ENCODE measurements at regions not wholly inside any gene's neighbourhood (a gene's known extent, or its start where the extent isn't known, plus 50 kb on each side); places are given as distances from the start of the nearest gene placed in this dataset.

DNA sequence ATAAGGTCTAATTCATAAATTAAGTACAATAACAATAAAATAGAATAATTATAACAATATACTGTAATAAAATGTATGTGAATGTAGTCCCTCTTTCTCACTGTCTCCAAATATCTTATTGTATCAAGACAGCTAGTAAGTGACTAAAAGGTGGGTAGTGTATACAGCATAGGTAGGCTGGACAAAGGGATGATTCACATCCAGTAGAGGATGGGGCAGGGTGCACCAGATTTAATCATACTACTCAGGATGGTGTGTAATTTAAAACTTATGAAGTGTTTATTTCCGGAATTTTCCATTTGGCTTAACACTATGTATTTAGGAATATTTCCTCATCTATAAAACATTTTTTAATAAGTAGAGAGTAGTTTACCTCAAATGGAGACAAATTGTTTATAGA lies 876.1 kb upstream of the CADM2 start:
- H3K9me3 Mint-ChIP-seq = peaks cover 4% of the 10 kb centered on the region

DNA sequence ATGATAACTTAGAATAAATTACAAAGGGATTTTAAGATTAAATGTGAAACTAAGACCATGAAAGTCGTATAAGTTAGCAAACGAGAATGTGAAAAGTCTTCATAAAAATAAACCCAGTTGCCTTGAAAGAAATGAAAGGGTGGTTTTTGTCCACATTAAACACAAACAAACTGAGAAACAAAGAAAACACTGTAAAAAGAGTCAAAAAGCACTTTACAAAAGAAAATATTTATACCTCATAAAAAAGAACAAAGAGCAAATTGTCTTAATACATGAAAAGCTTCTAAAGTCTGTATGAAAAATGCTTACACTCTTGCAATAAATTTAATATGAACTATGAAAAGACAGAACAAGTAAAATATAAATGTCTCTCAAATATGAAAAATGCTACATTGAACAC lies 865.9 kb upstream of the CADM2 start:
- H3K4me1 Mint-ChIP-seq = no peaks in the 10 kb centered on the region
- H3K27ac Mint-ChIP-seq = no peak overlapping the region
- no peak overlapping the region for H3K4me3 Mint-ChIP-seq
- H3K36me3 Mint-ChIP-seq = no peaks in the 10 kb centered on the region
- ATAC-seq = no peak
- peaks cover 16% of the 10 kb centered on the region for H3K9me3 Mint-ChIP-seq
- no peak for DNase-seq (ENCODE audit: low spot score in 2 of 2)

More for the DNA sequence above, 876.1 kb upstream of the CADM2 start:
- no peak overlapping the region for H3K27ac Mint-ChIP-seq
- no peaks in the 10 kb centered on the region for H3K36me3 Mint-ChIP-seq
- DNase-seq (ENCODE audit: low spot score in 2 of 2) (no peak), ATAC-seq (no peak)
- H3K4me3 Mint-ChIP-seq = no peak overlapping the region
- no peaks in the 10 kb centered on the region for H3K4me1 Mint-ChIP-seq

DNA sequence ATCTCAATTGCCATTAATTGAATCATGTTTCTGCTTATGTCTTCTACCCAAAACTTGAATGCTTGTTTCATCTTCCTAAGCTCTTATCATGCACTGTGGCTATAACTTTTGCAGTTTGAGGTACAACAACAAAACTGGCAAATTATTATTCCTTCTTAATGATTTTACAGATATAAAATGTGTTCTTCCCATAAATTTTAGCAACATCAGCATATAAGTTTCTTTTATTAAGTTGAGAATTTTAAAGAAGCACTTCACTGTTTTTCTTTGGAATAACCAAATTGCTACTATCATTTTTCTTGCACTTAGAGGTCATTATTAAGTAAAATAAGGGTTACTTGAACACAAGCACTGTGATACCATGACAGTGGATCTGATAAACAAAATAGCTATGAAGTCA lies 862.6 kb upstream of the CADM2 start:
- H3K4me3 Mint-ChIP-seq = no peak overlapping the region
- H3K36me3 Mint-ChIP-seq = no peaks in the 10 kb centered on the region
- ATAC-seq = no peak
- DNase-seq (ENCODE audit: low spot score in 2 of 2) = no peak
- H3K4me1 Mint-ChIP-seq = no peaks in the 10 kb centered on the region
- peaks cover 21% of the 10 kb centered on the region for H3K9me3 Mint-ChIP-seq
- H3K27ac Mint-ChIP-seq = no peak overlapping the region

DNA sequence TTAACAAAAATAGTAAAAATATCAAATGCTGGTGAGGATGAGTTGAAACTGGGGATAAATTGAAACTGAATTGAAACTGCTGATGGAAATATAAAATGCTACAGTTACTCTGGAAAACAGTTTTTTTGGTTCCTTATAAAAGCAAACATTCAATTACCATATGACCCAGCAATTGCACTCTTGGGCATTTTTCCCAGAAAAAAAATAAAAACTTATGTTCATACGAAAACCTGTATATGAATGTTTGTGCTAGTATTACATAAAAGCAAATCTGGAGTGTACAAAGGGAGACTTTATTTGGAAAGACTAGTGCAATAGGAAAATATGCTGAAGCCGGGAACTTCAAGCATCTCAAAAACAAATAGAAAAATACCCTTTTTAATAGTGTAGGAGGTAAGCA lies 857.9 kb upstream of the CADM2 start:
- H3K27ac Mint-ChIP-seq = no peak overlapping the region
- ATAC-seq (no peak), DNase-seq (ENCODE audit: low spot score in 2 of 2) (no peak)
- peaks cover 25% of the 10 kb centered on the region for H3K9me3 Mint-ChIP-seq
- no peak overlapping the region for H3K4me3 Mint-ChIP-seq
- no peaks in the 10 kb centered on the region for H3K4me1 Mint-ChIP-seq
- no peaks in the 10 kb centered on the region for H3K36me3 Mint-ChIP-seq

DNA sequence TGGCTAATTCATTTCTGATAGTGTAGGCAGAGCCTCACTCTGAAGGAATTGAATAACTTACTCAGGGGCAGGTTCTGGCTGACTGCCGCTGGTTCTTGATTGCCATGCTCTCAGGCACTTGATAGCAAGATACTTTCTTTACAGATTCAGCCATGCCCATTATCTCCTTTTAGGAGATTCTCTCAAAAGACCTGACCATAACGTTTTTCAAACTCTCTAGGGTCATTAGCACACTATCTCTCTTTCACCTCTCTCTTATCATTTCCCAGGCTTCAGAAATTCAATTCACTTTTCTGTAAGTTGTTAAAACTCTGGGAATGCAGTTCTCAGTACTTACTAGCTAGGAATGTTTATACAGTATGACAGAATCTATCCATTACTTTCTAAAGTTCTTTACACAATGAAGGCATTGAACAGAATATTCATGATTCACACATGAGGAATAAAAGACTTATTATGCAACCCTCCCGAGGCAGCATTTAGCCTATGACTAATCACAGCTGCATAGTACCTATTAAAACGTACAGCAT lies 850.3 kb upstream of the CADM2 start:
- H3K4me3 Mint-ChIP-seq = no peak overlapping the region
- DNase-seq (ENCODE audit: low spot score in 2 of 2) (no peak), ATAC-seq (no peak)
- no peaks in the 10 kb centered on the region for H3K36me3 Mint-ChIP-seq
- H3K27ac Mint-ChIP-seq = no peak overlapping the region
- peaks cover 24% of the 10 kb centered on the region for H3K9me3 Mint-ChIP-seq
- H3K4me1 Mint-ChIP-seq = no peaks in the 10 kb centered on the region

DNA sequence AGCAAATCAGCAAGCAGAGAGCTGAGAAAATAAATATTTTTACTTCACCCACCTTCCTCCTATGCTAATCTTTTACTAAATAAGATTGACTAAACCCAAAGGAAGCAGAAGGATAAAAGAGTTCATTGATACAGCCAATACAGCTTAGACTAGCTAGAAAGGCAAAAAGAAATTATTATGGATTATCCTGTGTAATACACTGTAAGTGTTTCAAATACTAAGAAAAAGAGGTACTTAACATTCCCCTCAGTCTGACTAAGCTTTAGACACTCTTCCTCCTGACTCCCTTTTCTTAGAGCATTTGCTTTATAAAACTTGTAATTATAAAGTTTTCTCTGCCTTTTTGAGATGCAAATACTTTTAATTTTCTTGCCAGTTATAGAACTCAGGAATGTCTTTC lies 848.9 kb upstream of the CADM2 start:
- no peaks in the 10 kb centered on the region for H3K4me1 Mint-ChIP-seq
- peaks cover 19% of the 10 kb centered on the region for H3K9me3 Mint-ChIP-seq
- no peak for DNase-seq (ENCODE audit: low spot score in 2 of 2)

DNA sequence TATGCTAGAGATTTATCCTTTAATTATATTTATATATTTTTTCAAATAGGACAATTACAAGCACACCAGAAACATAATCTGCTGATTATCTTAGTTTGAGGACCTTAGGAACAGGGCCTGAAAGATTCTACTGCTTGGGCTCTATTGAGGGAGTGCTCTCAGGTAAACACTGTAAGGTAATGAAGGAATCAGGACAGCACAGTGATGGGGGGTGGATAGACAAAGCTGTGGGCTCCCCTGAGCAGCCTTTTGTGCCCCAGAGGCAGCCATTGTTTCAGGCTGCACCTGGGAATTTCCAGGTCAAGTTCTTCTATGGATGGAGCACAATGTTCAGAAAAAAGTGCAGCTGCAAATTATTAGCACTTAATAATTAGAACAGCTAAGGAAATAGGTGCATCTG lies 848.0 kb upstream of the CADM2 start:
- DNase-seq (ENCODE audit: low spot score in 2 of 2) (no peak), ATAC-seq (no peak)
- Mint-ChIP-seq H3K4me3 (no peak overlapping the region), H3K36me3 (no peaks in the 10 kb centered on the region), H3K9me3 (peaks cover 22% of the 10 kb centered on the region), H3K4me1 (no peaks in the 10 kb centered on the region), H3K27ac (no peak overlapping the region)

More for the DNA sequence above, 848.9 kb upstream of the CADM2 start:
- ATAC-seq = no peak
- H3K27ac Mint-ChIP-seq = no peak overlapping the region
- H3K36me3 Mint-ChIP-seq = no peaks in the 10 kb centered on the region
- no peak overlapping the region for H3K4me3 Mint-ChIP-seq

DNA sequence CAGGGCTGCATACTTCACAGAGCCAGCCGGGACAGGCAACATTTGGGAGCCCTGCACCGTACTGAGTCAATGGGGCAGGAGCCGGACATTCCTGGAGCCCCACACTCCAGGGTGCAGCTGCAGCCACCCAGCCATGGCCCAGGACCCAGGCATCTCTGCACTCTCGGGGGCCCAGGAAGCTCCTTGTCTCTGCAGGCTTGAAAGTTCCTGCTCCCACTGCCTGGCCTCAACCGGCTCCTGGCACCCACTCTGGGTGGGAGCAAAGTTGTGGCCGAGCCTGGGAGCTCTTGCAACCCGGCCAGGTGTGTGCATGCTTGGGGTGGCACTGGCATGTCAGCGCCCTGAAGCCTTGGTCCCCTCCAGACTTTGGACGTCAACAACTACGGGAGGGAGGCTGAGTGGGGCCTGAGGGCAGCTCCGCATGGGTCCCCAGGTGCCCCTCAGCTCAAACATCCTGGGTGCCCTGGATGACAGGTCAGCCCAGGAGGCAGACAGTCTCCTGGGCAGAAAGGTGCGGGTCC lies 833.5 kb upstream of the CADM2 start:
- DNase-seq (ENCODE audit: low spot score in 2 of 2) (no peak), ATAC-seq (no peak)
- H3K9me3 Mint-ChIP-seq = peaks cover 5% of the 10 kb centered on the region
- no peak overlapping the region for H3K27ac Mint-ChIP-seq
- no peak overlapping the region for H3K4me3 Mint-ChIP-seq
- no peaks in the 10 kb centered on the region for H3K36me3 Mint-ChIP-seq
- no peaks in the 10 kb centered on the region for H3K4me1 Mint-ChIP-seq

DNA sequence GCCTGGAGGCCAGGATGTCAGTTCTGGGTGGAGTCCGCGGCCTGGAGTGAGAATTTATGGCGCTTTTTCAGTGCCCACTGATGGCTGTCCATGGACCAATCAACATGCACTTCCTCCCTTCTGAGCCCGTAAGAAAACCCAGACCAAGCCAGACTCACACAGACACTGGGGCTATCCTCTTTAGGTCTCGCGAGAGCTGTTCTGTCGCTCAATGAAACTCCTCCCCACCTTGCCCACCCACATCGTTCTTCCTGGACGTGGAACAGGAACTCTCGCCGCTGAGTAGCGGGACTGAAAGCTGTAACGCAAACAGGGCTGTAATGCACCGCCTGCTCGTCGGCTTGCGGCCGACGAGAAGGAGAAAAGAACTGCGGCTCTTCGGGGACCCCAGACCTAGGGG lies 833.0 kb upstream of the CADM2 start:
- H3K27ac Mint-ChIP-seq = no peak overlapping the region
- ATAC-seq (no peak), DNase-seq (ENCODE audit: low spot score in 2 of 2) (no peak)
- H3K9me3 Mint-ChIP-seq = peaks cover 5% of the 10 kb centered on the region
- H3K36me3 Mint-ChIP-seq = no peaks in the 10 kb centered on the region
- no peaks in the 10 kb centered on the region for H3K4me1 Mint-ChIP-seq
- no peak overlapping the region for H3K4me3 Mint-ChIP-seq

DNA sequence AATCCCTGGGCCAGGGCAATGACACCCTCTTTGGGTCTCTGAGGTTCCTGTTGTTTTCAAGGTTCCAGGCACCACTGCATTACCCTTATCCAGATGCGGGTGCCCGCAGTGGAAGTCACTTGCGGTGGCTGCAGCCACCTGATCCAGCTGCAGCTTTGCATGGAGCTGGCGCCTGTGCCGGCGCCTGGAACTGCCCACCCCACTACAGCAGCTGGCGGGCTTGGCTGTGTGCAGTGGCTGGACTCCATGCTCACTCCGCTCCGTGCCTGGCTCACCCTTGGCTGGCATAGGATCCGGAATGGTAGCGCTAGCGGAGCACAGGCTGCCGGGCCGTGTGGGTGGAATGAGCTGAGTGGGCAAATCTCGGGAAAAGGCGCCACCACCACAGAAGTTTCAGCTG lies 832.6 kb upstream of the CADM2 start:
- Mint-ChIP-seq H3K9me3 (peaks cover 5% of the 10 kb centered on the region), H3K4me1 (no peaks in the 10 kb centered on the region), H3K4me3 (no peak overlapping the region), H3K27ac (no peak overlapping the region), H3K36me3 (no peaks in the 10 kb centered on the region)
- ATAC-seq (no peak), DNase-seq (ENCODE audit: low spot score in 2 of 2) (no peak)

DNA sequence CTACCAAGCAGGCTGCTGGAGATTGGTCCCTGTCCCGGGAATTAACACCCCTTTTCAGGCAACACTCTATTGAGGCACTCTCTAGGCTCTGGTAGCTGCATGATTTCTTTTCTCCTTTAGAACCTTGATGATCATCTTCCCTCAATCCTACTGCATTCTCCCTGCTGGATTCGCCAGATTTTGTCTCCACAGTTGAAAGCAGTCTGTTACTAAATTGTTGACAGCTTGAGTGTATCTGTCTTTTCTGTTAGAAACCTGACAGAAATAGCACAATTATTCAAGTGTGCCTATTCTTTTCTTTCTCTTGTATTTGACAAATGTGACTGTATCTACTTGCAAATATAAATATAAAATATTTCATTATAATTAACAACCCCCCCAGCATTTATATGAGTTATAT lies 830.8 kb upstream of the CADM2 start:
- Mint-ChIP-seq H3K9me3 (peaks cover 8% of the 10 kb centered on the region), H3K27ac (no peak overlapping the region), H3K4me1 (no peaks in the 10 kb centered on the region), H3K36me3 (no peaks in the 10 kb centered on the region), H3K4me3 (no peak overlapping the region)
- no peak for ATAC-seq
- no peak for DNase-seq (ENCODE audit: low spot score in 2 of 2)

DNA sequence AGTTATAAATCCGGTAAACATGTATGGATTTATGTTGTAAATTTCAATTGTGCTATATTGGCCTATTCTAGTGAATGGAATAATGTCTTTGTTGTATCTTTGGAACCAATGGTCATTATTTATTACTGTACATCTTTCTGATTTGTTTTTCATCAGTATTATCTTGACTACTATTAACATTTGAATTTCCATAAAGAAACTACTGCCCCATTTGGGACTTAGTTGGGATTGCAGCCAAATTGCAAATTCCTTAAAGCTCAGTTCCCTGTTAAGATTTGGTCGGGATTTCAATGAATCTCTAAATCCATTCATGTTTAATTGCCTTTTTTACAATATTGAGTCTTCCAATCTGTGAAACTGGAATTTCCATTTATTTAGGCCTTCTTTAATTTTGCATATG lies 822.4 kb upstream of the CADM2 start:
- H3K9me3 Mint-ChIP-seq = peaks cover 11% of the 10 kb centered on the region
- DNase-seq (ENCODE audit: low spot score in 2 of 2) = no peak

DNA sequence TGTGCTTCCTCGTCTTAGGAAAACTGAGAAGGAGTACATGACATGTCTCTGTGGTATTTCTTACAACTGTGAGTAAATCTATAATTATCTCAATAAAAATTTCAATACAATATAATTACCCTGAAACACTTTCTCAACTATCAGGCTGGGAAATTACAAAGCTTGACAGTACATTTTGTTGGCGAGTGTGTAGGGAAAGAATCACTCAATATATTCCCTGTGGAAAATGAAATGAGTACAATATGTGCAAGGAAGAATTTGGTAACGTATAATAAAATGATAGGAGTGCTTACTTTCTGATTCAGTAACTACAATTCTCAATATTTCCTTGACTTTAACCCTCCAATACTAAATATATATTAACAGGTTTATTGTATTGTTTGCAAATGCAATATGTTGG lies 818.2 kb upstream of the CADM2 start:
- no peak overlapping the region for H3K4me3 Mint-ChIP-seq
- H3K27ac Mint-ChIP-seq = no peak overlapping the region
- ATAC-seq (no peak), DNase-seq (ENCODE audit: low spot score in 2 of 2) (no peak)
- no peaks in the 10 kb centered on the region for H3K36me3 Mint-ChIP-seq
- H3K4me1 Mint-ChIP-seq = no peaks in the 10 kb centered on the region
- peaks cover 5% of the 10 kb centered on the region for H3K9me3 Mint-ChIP-seq

More for the DNA sequence above, 822.4 kb upstream of the CADM2 start:
- Mint-ChIP-seq H3K4me1 (no peaks in the 10 kb centered on the region), H3K4me3 (no peak overlapping the region), H3K27ac (no peak overlapping the region), H3K36me3 (no peaks in the 10 kb centered on the region)
- ATAC-seq = no peak

DNA sequence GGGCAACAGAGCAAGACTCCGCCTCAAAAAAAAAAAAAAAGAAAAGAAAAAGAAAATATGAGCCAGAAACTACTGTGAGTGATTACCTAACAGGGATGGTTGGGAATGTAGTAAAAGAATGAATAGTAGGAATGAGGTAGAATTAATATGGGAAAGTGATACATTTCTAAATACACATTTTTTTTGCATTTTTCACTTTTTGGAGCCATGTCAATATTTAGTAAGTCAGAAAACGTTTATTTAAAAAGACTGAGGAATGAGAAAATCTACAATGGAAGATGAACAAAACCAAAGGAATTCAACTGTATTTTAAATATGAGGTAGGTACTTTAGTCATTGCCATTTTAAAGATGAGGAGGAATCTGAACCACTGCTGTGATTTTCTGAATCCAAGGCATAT lies 817.2 kb upstream of the CADM2 start:
- DNase-seq (ENCODE audit: low spot score in 2 of 2) (no peak), ATAC-seq (no peak)
- H3K4me1 Mint-ChIP-seq = no peaks in the 10 kb centered on the region
- H3K36me3 Mint-ChIP-seq = no peaks in the 10 kb centered on the region
- H3K4me3 Mint-ChIP-seq = no peak overlapping the region
- H3K9me3 Mint-ChIP-seq = peaks cover 5% of the 10 kb centered on the region
- no peak overlapping the region for H3K27ac Mint-ChIP-seq

DNA sequence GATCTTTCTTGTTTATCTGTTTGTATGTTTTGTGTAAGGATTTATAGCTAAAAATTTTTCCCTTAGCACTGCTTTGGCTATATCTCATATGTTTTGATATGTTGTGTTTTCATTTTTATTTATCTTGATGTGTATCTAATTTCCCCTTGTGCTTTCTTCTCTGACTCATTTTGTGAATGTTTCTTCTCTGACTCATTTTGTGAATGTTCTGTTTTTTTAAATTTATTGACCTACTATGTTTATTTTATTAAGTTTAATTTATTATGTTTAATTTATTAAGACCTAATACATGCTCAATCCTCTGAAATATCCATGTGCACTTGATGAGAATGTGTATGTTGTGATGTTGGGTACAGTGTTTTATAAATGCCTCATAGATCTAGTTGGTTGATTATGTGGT lies 793.5 kb upstream of the CADM2 start:
- H3K9me3 Mint-ChIP-seq = peaks cover 26% of the 10 kb centered on the region
- no peak overlapping the region for H3K4me3 Mint-ChIP-seq
- no peak for DNase-seq (ENCODE audit: low spot score in 2 of 2)
- H3K36me3 Mint-ChIP-seq = no peaks in the 10 kb centered on the region
- H3K27ac Mint-ChIP-seq = no peak overlapping the region
- ATAC-seq = no peak
- no peaks in the 10 kb centered on the region for H3K4me1 Mint-ChIP-seq

DNA sequence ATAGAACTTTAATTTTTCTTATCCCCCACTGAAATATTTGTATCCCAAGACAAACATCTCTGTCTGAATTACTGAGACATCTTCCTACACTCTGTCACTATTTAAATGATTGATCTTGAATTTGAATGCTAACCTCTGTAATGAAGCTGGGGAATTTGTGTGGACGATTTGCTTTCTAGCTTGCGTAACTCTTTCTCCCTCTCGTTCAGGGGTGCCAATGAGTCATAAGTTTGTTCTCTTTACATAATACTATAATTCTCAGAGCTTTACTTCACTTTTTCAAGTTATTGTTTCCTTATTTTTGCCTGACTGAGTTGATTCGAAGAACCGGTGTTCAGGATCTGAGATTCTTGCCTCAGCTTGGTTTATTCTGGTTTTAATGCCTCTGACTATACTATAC lies 783.3 kb upstream of the CADM2 start:
- no peaks in the 10 kb centered on the region for H3K4me1 Mint-ChIP-seq
- H3K27ac Mint-ChIP-seq = no peak overlapping the region
- ATAC-seq (no peak), DNase-seq (ENCODE audit: low spot score in 2 of 2) (no peak)
- H3K4me3 Mint-ChIP-seq = no peak overlapping the region
- H3K36me3 Mint-ChIP-seq = no peaks in the 10 kb centered on the region
- H3K9me3 Mint-ChIP-seq = peaks cover 16% of the 10 kb centered on the region

DNA sequence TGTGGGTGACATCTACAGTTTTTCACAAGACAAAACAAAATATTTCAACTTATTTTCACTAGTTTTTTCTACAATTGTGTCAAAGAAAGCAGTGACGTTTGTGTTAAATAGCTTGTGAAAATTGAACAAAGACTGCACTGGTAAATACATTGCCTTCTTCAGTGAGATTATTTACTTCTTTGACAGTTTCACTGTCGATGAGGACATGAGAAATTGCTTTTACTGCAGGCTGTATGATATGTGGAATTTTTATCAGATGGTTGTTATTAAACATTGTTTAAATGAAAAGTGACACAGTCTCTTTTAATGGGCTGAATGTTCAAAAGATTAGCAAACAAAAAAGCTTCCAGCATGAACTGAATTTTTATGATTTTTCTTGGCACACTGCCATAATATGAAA lies 773.9 kb upstream of the CADM2 start:
- Mint-ChIP-seq H3K4me1 (no peaks in the 10 kb centered on the region), H3K4me3 (no peak overlapping the region), H3K27ac (no peak overlapping the region), H3K36me3 (no peaks in the 10 kb centered on the region), H3K9me3 (peaks cover 3% of the 10 kb centered on the region)
- ATAC-seq (no peak), DNase-seq (ENCODE audit: low spot score in 2 of 2) (no peak)

Data from stimulated activated effector memory CD8-positive, alpha-beta T cell treated with anti-CD3 and anti-CD28 coated beads, Interleukin-12 subunit alpha, Interleukin-12 subunit beta, amount 100 ng/mL, for 72 hours (primary cell).